DMS79 treated with DMSO at 0.1 percent for 48 hours (cell line): ENCODE measurements at regions not wholly inside any gene's neighbourhood (a gene's known extent, or its start where the extent isn't known, plus 50 kb on each side); places are given as distances from the start of the nearest gene placed in this dataset.

Source experiments
- DNase-seq: peaks from one replicate; lab custom pipeline; 2025; lab: John Stamatoyannopoulos, UW

- DNase-seq, result no peak
Measured at GRCh38 chr13:100940658-100941057, 266.1 kb upstream of the TMTC4 start.

- DNase-seq, result no peak
Measured at GRCh38 chr13:100933841-100934240, 259.2 kb upstream of the TMTC4 start.

GRCh38 chr13:100922599-100922998 lies 248.0 kb upstream of the TMTC4 start:
- DNase-seq, result no peak

- no peak for DNase-seq
Measured at GRCh38 chr13:100921139-100921538, 246.5 kb upstream of the TMTC4 start.

- no peak for DNase-seq
Measured at GRCh38 chr13:100917011-100917410, 242.4 kb upstream of the TMTC4 start.

GRCh38 chr13:100913143-100913542 lies 238.5 kb upstream of the TMTC4 start:
- no peak for DNase-seq

- no peak for DNase-seq
Measured at GRCh38 chr13:100904293-100904976, 229.8 kb upstream of the TMTC4 start.

GRCh38 chr13:100899720-100900316 lies 225.2 kb upstream of the TMTC4 start:
- DNase-seq, result no peak

GRCh38 chr13:100898431-100898830 lies 223.8 kb upstream of the TMTC4 start:
- no peak for DNase-seq

- no peak for DNase-seq
Measured at GRCh38 chr13:100895651-100896050, 221.1 kb upstream of the TMTC4 start.

GRCh38 chr13:100892981-100893380 lies 218.4 kb upstream of the TMTC4 start:
- no peak for DNase-seq

GRCh38 chr13:100890645-100891044 lies 216.1 kb upstream of the TMTC4 start:
- DNase-seq, result peak; percentile 38

GRCh38 chr13:100887729-100888151 lies 213.1 kb upstream of the TMTC4 start:
- DNase-seq, result no peak

- no peak for DNase-seq
Measured at GRCh38 chr13:100883453-100883852, 208.9 kb upstream of the TMTC4 start.

GRCh38 chr13:100881291-100881864 lies 206.8 kb upstream of the TMTC4 start:
- DNase-seq, result no peak

GRCh38 chr13:100880166-100880565 lies 205.6 kb upstream of the TMTC4 start:
- DNase-seq, result no peak

- no peak for DNase-seq
Measured at GRCh38 chr13:100879255-100879654, 204.7 kb upstream of the TMTC4 start.

GRCh38 chr13:100876044-100876403 lies 201.4 kb upstream of the TMTC4 start:
- DNase-seq, result no peak

- no peak for DNase-seq
Measured at GRCh38 chr13:100875392-100876043, 200.9 kb upstream of the TMTC4 start.

GRCh38 chr13:100872761-100873160 lies 198.2 kb upstream of the TMTC4 start:
- no peak for DNase-seq

- DNase-seq, result no peak
Measured at GRCh38 chr13:100870898-100871297, 196.3 kb upstream of the TMTC4 start.

GRCh38 chr13:100860866-100861265 lies 186.3 kb upstream of the TMTC4 start:
- no peak for DNase-seq

- DNase-seq, result no peak
Measured at GRCh38 chr13:100859861-100860260, 185.3 kb upstream of the TMTC4 start.
